Peyer's patch (tissue), 4 donors: ENCODE measurements at regions not wholly inside any gene's neighbourhood (a gene's known extent, or its start where the extent isn't known, plus 50 kb on each side); places are given as distances from the start of the nearest gene placed in this dataset.

Experiments
- POLR2A ChIP-seq, 2 donors: fragments of 450-650 bp; IDR thresholded peaks; one replicate each; pipeline ENCODE4 v1.5.1; 2017; ENCODE audit warnings: antibody characterized with exemption in 2 of 2, mild to moderate bottlenecking in 2 of 2, moderate library complexity in 2 of 2
- TF ChIP-seq, protein P1 (sequence below), 6 experiments: fragments of 450-650 bp in 4 of 6; fragments of 200-600 bp in 2 of 6; sonication (generic) in 1 of 6; IDR thresholded peaks; one replicate each; pipeline ENCODE4 v1.5.1; 2017 to 2019; ENCODE audit warnings: antibody characterized with exemption in 6 of 6, mild to moderate bottlenecking in 3 of 6, moderate library complexity in 1 of 6

DNA sequence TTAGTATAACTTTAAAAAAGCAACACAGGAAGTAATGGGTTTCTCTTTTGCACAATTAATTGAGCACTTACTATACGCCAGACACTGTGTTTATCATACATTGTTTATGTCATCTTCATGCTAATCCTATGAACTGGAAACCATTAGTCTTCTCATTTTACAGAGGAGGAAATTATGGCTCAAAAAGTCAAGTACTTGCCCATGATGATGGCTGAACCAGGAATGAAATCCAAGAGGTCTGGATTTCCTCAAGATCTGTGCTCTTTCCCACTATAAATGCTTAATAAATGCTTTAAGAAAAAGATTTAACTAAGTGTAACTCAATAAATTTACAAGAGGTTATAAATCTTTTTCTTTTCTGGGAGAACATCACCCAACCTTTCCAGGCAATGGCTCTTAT, 303.7 kb upstream of the RRP15 start:
- TF ChIP-seq, protein P1, sequence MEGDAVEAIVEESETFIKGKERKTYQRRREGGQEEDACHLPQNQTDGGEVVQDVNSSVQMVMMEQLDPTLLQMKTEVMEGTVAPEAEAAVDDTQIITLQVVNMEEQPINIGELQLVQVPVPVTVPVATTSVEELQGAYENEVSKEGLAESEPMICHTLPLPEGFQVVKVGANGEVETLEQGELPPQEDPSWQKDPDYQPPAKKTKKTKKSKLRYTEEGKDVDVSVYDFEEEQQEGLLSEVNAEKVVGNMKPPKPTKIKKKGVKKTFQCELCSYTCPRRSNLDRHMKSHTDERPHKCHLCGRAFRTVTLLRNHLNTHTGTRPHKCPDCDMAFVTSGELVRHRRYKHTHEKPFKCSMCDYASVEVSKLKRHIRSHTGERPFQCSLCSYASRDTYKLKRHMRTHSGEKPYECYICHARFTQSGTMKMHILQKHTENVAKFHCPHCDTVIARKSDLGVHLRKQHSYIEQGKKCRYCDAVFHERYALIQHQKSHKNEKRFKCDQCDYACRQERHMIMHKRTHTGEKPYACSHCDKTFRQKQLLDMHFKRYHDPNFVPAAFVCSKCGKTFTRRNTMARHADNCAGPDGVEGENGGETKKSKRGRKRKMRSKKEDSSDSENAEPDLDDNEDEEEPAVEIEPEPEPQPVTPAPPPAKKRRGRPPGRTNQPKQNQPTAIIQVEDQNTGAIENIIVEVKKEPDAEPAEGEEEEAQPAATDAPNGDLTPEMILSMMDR (IDR thresholded peaks at IDR 0.05) = no peak
- no peak for TF ChIP-seq POLR2A (IDR thresholded peaks at IDR 0.05)
